ENCODE measurements at regions not wholly inside any gene's neighbourhood (a gene's known extent, or its start where the extent isn't known, plus 50 kb on each side); places are given as distances from the start of the nearest gene placed in this dataset.

GRCh38 chr2:150312271-150312670 is 175.2 kb downstream of the RND3 start:
- TF ChIP-seq CTCF (IDR thresholded peaks at IDR 0.05) (no peak), POLR2A (IDR thresholded peaks at IDR 0.05) (no peak)
